HG02840 (cell line): ENCODE measurements at regions not wholly inside any gene's neighbourhood (a gene's known extent, or its start where the extent isn't known, plus 50 kb on each side); places are given as distances from the start of the nearest gene placed in this dataset.

Experiments used
- ATAC-seq: cut with Tn5 transposase; IDR thresholded peaks from one replicate; pipeline ENCODE4 v1.9.1; 2021; ENCODE audit warnings: mild to moderate bottlenecking, moderate library complexity, moderate number of reproducible peaks; ENCODE audit not compliant: unreplicated experiment, low FRiP score

GRCh38 chr2:204175552-204176271 lies 239.1 kb downstream of the ICOS start:
- no peak for ATAC-seq

- ATAC-seq, result no peak
These were observed 239.7 kb downstream of the ICOS start for GRCh38 chr2:204176306-204176705.

- ATAC-seq, result no peak
These were observed 240.9 kb downstream of the ICOS start for GRCh38 chr2:204177251-204177976.

GRCh38 chr2:204177977-204178522 lies 241.5 kb downstream of the ICOS start:
- no peak for ATAC-seq

GRCh38 chr2:204180649-204181048 lies 244.1 kb downstream of the ICOS start:
- ATAC-seq, result no peak

- no peak for ATAC-seq
These were observed 247.0 kb downstream of the ICOS start for GRCh38 chr2:204183608-204184007.

- ATAC-seq, result no peak
These were observed 247.7 kb downstream of the ICOS start for GRCh38 chr2:204184226-204184625.

- no peak for ATAC-seq
These were observed 250.9 kb downstream of the ICOS start for GRCh38 chr2:204187229-204188083.

GRCh38 chr2:204191574-204191973 lies 255.0 kb downstream of the ICOS start:
- ATAC-seq, result no peak

- ATAC-seq, result no peak
These were observed 258.9 kb downstream of the ICOS start for GRCh38 chr2:204195498-204195897.

- no peak for ATAC-seq
These were observed 260.9 kb downstream of the ICOS start for GRCh38 chr2:204197336-204198005.

GRCh38 chr2:204199357-204199756 lies 262.8 kb downstream of the ICOS start:
- no peak for ATAC-seq

- ATAC-seq, result no peak
These were observed 264.9 kb downstream of the ICOS start for GRCh38 chr2:204201507-204201906.

GRCh38 chr2:204202253-204202652 lies 265.7 kb downstream of the ICOS start:
- no peak for ATAC-seq

- no peak for ATAC-seq
These were observed 267.1 kb downstream of the ICOS start for GRCh38 chr2:204203704-204204103.

GRCh38 chr2:204205082-204205481 lies 268.5 kb downstream of the ICOS start:
- ATAC-seq, result no peak

GRCh38 chr2:204205538-204205937 lies 269.0 kb downstream of the ICOS start:
- ATAC-seq, result no peak

- no peak for ATAC-seq
These were observed 271.3 kb downstream of the ICOS start for GRCh38 chr2:204207866-204208265.

- ATAC-seq, result no peak
These were observed 277.0 kb downstream of the ICOS start for GRCh38 chr2:204213588-204213987.

GRCh38 chr2:204218040-204218439 lies 281.5 kb downstream of the ICOS start:
- ATAC-seq, result no peak
